Smooth muscle cell (in vitro differentiated cells): ENCODE measurements at regions not wholly inside any gene's neighbourhood (a gene's known extent, or its start where the extent isn't known, plus 50 kb on each side); places are given as distances from the start of the nearest gene placed in this dataset.
"Not testable (repeated sequence)": the region's sequence is repeated elsewhere in the genome, so short reads cannot be mapped to it uniquely, and the experiment has no call there.

ENCODE experiments used
- DNase-seq: peaks from one replicate; lab custom pipeline; 2025; ENCODE audit not compliant: unreplicated experiment; lab: John Stamatoyannopoulos, UW
- H2AFZ ChIP-seq: fragments of 200-600 bp; sonication (generic); 2 replicates; pipeline ENCODE4 v1.6.0; 2016; ENCODE audit warnings: antibody characterized with exemption, low read depth, mild to moderate bottlenecking
- H3F3A ChIP-seq: fragments of 200-600 bp; sonication (generic); 2 replicates; pipeline ENCODE4 v1.6.0; 2017; ENCODE audit warnings: antibody characterized with exemption, low read depth
- H3K27ac ChIP-seq: fragments of 200-600 bp; sonication (generic); 2 replicates; pipeline ENCODE4 v1.5.1; 2016; ENCODE audit warnings: low read depth, mild to moderate bottlenecking
- H3K27me3 ChIP-seq: fragments of 200-600 bp; sonication (generic); 2 replicates; pipeline ENCODE4 v1.6.1; 2016; ENCODE audit warnings: low read depth, mild to moderate bottlenecking
- H3K36me3 ChIP-seq: fragments of 200-600 bp; sonication (generic); 2 replicates; pipeline ENCODE4 v1.5.1; 2016; ENCODE audit warnings: low read depth
- H3K4me1 ChIP-seq: fragments of 200-600 bp; sonication (generic); 2 replicates; pipeline ENCODE4 v1.5.1; 2016; ENCODE audit warnings: low read depth
- H3K4me2 ChIP-seq: fragments of 200-600 bp; sonication (generic); 2 replicates; pipeline ENCODE4 v1.6.0; 2016; ENCODE audit warnings: mild to moderate bottlenecking
- H3K4me3 ChIP-seq: fragments of 200-600 bp; sonication (generic); 2 replicates; pipeline ENCODE4 v1.5.1; 2016; ENCODE audit warnings: mild to moderate bottlenecking
- H3K79me2 ChIP-seq: fragments of 200-600 bp; sonication (generic); 2 replicates; pipeline ENCODE4 v1.6.0; 2016; ENCODE audit warnings: low read depth, mild to moderate bottlenecking
- H3K9ac ChIP-seq: fragments of 200-600 bp; sonication (generic); 2 replicates; pipeline ENCODE4 v1.6.0; 2016; ENCODE audit warnings: low read depth
- H3K9me3 ChIP-seq: fragments of 200-600 bp; sonication (generic); replicated peaks from 2 replicates; pipeline ENCODE4 v1.5.1; 2016; ENCODE audit warnings: low read depth
- H4K20me1 ChIP-seq: fragments of 200-600 bp; sonication (generic); 2 replicates; pipeline ENCODE4 v1.6.0; 2016; ENCODE audit warnings: low read depth
- CTCF ChIP-seq: fragments of 200-600 bp; sonication (generic); IDR thresholded peaks from 2 replicates; pipeline ENCODE4 v1.5.1; 2017; ENCODE audit warnings: borderline replicate concordance, mild to moderate bottlenecking, antibody characterized with exemption; ENCODE audit not compliant: insufficient read depth, poor library complexity, severe bottlenecking
- WGBS: methylation state at CpG from one replicate; pipeline ENCODE4 v1.1.7; 2016; ENCODE audit warnings: low lambda C conversion rate; 5-methylcytosine and 5-hydroxymethylcytosine counted together

- H3K4me2 ChIP-seq = no peak overlapping the region
- peaks cover 9% of the 10 kb centered on the region for H3K4me1 ChIP-seq
- no peak overlapping the region for H2AFZ ChIP-seq
- H3K79me2 ChIP-seq = no peaks in the 10 kb centered on the region
- H3K27ac ChIP-seq = no peak overlapping the region
- 78% methylated on average over 11 of the region's 11 CpGs for WGBS
- H3K9ac ChIP-seq = no peak overlapping the region
- H4K20me1 ChIP-seq = no peaks in the 10 kb centered on the region
- no peak overlapping the region for H3K4me3 ChIP-seq
- no peak for TF ChIP-seq CTCF
- no peaks in the 10 kb centered on the region for H3K9me3 ChIP-seq
- H3K27me3 ChIP-seq = peaks cover 18% of the 10 kb centered on the region
- no peak for DNase-seq
- no peaks in the 10 kb centered on the region for H3F3A ChIP-seq
- no peaks in the 10 kb centered on the region for H3K36me3 ChIP-seq
Measured at GRCh38 chr13:50650592-50651504, 192.6 kb downstream of the DLEU7 start.

- no peak overlapping the region for H3K27ac ChIP-seq
Measured at GRCh38 chr13:50651922-50652321, 191.6 kb downstream of the DLEU7 start.

GRCh38 chr13:50654331-50654730 lies 189.2 kb downstream of the DLEU7 start:
- peaks cover 9% of the 10 kb centered on the region for H3K4me1 ChIP-seq
- no peak for TF ChIP-seq CTCF
- 85% methylated on average over 4 of the region's 4 CpGs for WGBS

More at GRCh38 chr13:50651922-50652321, 191.6 kb downstream of the DLEU7 start:
- H3K79me2 ChIP-seq = no peaks in the 10 kb centered on the region
- H3K4me3 ChIP-seq = no peak overlapping the region
- H3K36me3 ChIP-seq = no peaks in the 10 kb centered on the region
- DNase-seq = no peak
- no peak overlapping the region for H3K9ac ChIP-seq
- peaks cover 9% of the 10 kb centered on the region for H3K4me1 ChIP-seq
- TF ChIP-seq CTCF = no peak
- H3K4me2 ChIP-seq = no peak overlapping the region
- H3F3A ChIP-seq = no peaks in the 10 kb centered on the region
- no peaks in the 10 kb centered on the region for H4K20me1 ChIP-seq
- WGBS = 91% methylated on average over 3 of the region's 3 CpGs
- H3K27me3 ChIP-seq = peaks cover 22% of the 10 kb centered on the region
- H2AFZ ChIP-seq = no peak overlapping the region
- H3K9me3 ChIP-seq = no peaks in the 10 kb centered on the region

GRCh38 chr13:50661881-50662280 lies 181.6 kb downstream of the DLEU7 start:
- not testable (repeated sequence) for H3K9me3 ChIP-seq, H3F3A ChIP-seq, H3K79me2 ChIP-seq, H3K27me3 ChIP-seq, H3K27ac ChIP-seq, H3K36me3 ChIP-seq, H4K20me1 ChIP-seq, H3K4me3 ChIP-seq, H3K9ac ChIP-seq, H3K4me2 ChIP-seq, H2AFZ ChIP-seq, DNase-seq, H3K4me1 ChIP-seq
- 96% methylated on average over 5 of the region's 5 CpGs for WGBS

More at GRCh38 chr13:50654331-50654730, 189.2 kb downstream of the DLEU7 start:
- no peak overlapping the region for H2AFZ ChIP-seq
- no peaks in the 10 kb centered on the region for H3K36me3 ChIP-seq
- H3K9me3 ChIP-seq = no peaks in the 10 kb centered on the region
- H3K27ac ChIP-seq = no peak overlapping the region
- no peak for DNase-seq
- no peak overlapping the region for H3K4me2 ChIP-seq
- no peaks in the 10 kb centered on the region for H3F3A ChIP-seq
- H3K4me3 ChIP-seq = no peak overlapping the region
- H3K27me3 ChIP-seq = peaks cover 22% of the 10 kb centered on the region
- no peak overlapping the region for H3K9ac ChIP-seq
- H4K20me1 ChIP-seq = no peaks in the 10 kb centered on the region
- no peaks in the 10 kb centered on the region for H3K79me2 ChIP-seq
